ENCODE measurements at regions not wholly inside any gene's neighbourhood (a gene's known extent, or its start where the extent isn't known, plus 50 kb on each side); places are given as distances from the start of the nearest gene placed in this dataset.

DNA sequence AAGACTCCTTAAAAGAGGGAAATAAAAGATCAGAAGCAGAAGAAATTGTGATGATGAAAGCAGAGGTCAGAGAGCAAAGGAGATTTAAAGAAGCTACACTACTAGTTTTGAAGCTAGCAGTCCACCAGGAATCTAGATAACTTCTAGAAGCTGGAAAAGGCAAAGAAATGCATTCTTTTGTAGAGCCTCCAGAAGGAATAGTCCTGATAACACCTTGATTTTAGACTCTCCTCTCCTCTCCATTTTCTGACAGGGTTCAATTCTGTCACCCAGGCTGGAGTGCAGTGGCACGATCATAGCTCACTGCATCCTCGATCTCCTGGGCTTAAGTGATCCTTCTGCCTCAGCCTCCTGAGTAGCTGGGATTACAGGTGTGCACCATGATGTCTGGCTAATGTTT, 1187.3 kb upstream of the CNTN5 start:
- H3K9me3 ChIP-seq (ENCODE audit: control insufficient read depth in 2 of 2, insufficient read depth in 1 of 2, low read length in 1 of 2): peaks cover 0 to 5% of the 10 kb centered on the region in 2 donors
- H3K4me1 ChIP-seq (ENCODE audit: control insufficient read depth in 2 of 2, insufficient read depth in 2 of 2, low read length in 2 of 2): no peaks in the 10 kb centered on the region
- no peaks in the 10 kb centered on the region for H3K36me3 ChIP-seq (ENCODE audit: control insufficient read depth in 2 of 2, insufficient read depth in 2 of 2, low read length in 1 of 2)
- DNase-seq (ENCODE audit: low read depth in 6 of 9, low spot score in 9 of 9): no peak
- H3K27me3 ChIP-seq (ENCODE audit: control insufficient read depth in 2 of 2, insufficient read depth in 1 of 2, low read length in 1 of 2): no peaks in the 10 kb centered on the region
- no peak overlapping the region for H3K27ac ChIP-seq (ENCODE audit: low read depth in 1 of 2, low read length in 1 of 2)
- 94% methylated on average over 2 of the region's 2 CpGs for WGBS
- H3K4me3 ChIP-seq (ENCODE audit: low read length in 2 of 2): no peak overlapping the region

DNA sequence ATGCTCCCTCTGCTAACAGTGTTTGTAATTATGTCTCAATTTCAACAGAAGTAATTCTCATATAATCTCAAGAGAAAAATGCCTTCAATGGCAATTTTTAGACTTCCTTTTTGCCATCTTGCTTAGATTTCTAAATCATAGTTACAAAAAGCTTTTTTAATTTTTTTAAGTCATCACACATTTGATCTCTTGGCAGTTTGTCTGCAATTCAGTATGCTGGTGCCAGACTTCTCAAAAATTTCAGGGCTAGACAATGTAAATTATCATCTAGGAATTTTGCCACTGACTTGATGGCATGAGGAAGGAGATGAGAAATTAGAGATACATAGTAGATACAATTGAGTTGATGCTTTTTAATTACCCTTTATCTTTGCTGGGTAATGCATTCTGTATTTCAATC, 1176.7 kb upstream of the CNTN5 start:
- H3K36me3 ChIP-seq (ENCODE audit: control insufficient read depth in 2 of 2, insufficient read depth in 2 of 2, low read length in 1 of 2): no peaks in the 10 kb centered on the region
- no peak for DNase-seq (ENCODE audit: low read depth in 6 of 9, low spot score in 9 of 9)
- H3K4me3 ChIP-seq (ENCODE audit: low read length in 2 of 2): no peak overlapping the region
- no peak overlapping the region for H3K27ac ChIP-seq (ENCODE audit: low read depth in 1 of 2, low read length in 1 of 2)
- H3K9me3 ChIP-seq (ENCODE audit: control insufficient read depth in 2 of 2, insufficient read depth in 1 of 2, low read length in 1 of 2): no peaks in the 10 kb centered on the region
- H3K27me3 ChIP-seq (ENCODE audit: control insufficient read depth in 2 of 2, insufficient read depth in 1 of 2, low read length in 1 of 2): no peaks in the 10 kb centered on the region
- H3K4me1 ChIP-seq (ENCODE audit: control insufficient read depth in 2 of 2, insufficient read depth in 2 of 2, low read length in 2 of 2): no peaks in the 10 kb centered on the region

DNA sequence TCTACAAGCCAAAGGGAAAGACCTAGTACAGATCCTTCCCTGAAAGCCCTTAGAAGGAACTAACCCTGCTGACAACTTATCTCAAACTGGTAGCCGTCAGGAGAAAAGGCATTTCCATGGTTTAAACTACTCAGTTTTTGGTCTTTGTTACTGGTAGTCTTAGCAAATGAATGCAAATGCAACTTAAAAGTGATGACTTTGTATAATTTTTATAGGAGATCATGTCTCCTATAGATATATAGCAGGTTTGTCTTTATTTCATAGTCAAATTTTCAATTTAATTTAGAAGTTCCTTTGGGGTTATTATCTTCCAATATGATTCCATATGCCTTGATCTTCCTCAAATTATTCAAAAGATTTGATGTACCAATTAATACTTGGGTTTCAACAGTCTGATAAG, 1173.0 kb upstream of the CNTN5 start:
- H3K27me3 ChIP-seq (ENCODE audit: control insufficient read depth in 2 of 2, insufficient read depth in 1 of 2, low read length in 1 of 2): no peaks in the 10 kb centered on the region
- H3K4me1 ChIP-seq (ENCODE audit: control insufficient read depth in 2 of 2, insufficient read depth in 2 of 2, low read length in 2 of 2): no peaks in the 10 kb centered on the region
- no peak overlapping the region for H3K4me3 ChIP-seq (ENCODE audit: low read length in 2 of 2)
- H3K36me3 ChIP-seq (ENCODE audit: control insufficient read depth in 2 of 2, insufficient read depth in 2 of 2, low read length in 1 of 2): no peaks in the 10 kb centered on the region
- 100% methylated on average over 1 of the region's 1 CpG for WGBS
- no peaks in the 10 kb centered on the region for H3K9me3 ChIP-seq (ENCODE audit: control insufficient read depth in 2 of 2, insufficient read depth in 1 of 2, low read length in 1 of 2)
- no peak for DNase-seq (ENCODE audit: low read depth in 6 of 9, low spot score in 9 of 9)
- H3K27ac ChIP-seq (ENCODE audit: low read depth in 1 of 2, low read length in 1 of 2): no peak overlapping the region

DNA sequence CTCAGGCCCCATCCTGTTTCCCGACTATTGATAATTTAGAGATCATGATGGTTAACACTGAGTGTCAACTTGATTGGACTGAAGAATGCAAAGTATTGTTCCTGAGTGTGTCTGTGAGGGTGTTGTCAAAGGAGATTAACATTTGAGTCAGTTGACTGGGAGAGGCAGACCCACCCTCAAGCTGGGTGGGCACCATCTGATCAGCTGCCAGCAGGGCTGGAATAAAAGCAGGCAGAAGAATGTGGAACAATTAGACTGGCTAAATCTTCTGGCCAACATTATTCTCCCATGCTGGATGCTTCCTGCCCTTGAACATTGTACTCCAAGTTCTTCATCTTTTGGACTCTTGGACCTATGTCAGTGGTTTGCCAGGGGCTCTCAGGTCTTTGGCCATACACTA, 1170.0 kb upstream of the CNTN5 start:
- no peaks in the 10 kb centered on the region for H3K27me3 ChIP-seq (ENCODE audit: control insufficient read depth in 2 of 2, insufficient read depth in 1 of 2, low read length in 1 of 2)
- DNase-seq (ENCODE audit: low read depth in 6 of 9, low spot score in 9 of 9): no peak
- WGBS: 96% methylated on average over 1 of the region's 1 CpG
- no peaks in the 10 kb centered on the region for H3K9me3 ChIP-seq (ENCODE audit: control insufficient read depth in 2 of 2, insufficient read depth in 1 of 2, low read length in 1 of 2)
- no peaks in the 10 kb centered on the region for H3K36me3 ChIP-seq (ENCODE audit: control insufficient read depth in 2 of 2, insufficient read depth in 2 of 2, low read length in 1 of 2)
- no peak overlapping the region for H3K4me3 ChIP-seq (ENCODE audit: low read length in 2 of 2)
- no peaks in the 10 kb centered on the region for H3K4me1 ChIP-seq (ENCODE audit: control insufficient read depth in 2 of 2, insufficient read depth in 2 of 2, low read length in 2 of 2)
- H3K27ac ChIP-seq (ENCODE audit: low read depth in 1 of 2, low read length in 1 of 2): no peak overlapping the region

DNA sequence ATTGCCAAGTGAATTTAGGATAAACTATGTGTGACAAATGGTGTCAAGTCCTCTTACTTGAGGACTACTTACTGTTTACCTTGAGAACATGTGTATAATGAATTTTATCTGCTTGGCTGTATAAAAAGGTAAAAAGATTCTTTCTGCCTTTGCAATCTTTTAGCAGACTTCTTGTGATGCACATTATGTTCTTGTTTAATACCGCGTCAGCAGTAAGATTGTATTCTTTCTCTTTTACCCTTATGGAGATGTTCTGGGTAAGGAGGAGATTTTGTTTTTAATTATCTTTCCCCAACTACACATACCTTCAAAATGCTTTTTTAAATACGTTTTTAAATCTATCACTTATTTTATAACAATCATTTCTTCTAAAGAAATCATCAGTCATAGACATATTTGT, 1166.4 kb upstream of the CNTN5 start:
- no peak for DNase-seq (ENCODE audit: low read depth in 6 of 9, low spot score in 9 of 9)
- H3K4me1 ChIP-seq (ENCODE audit: control insufficient read depth in 2 of 2, insufficient read depth in 2 of 2, low read length in 2 of 2): no peaks in the 10 kb centered on the region
- no peaks in the 10 kb centered on the region for H3K36me3 ChIP-seq (ENCODE audit: control insufficient read depth in 2 of 2, insufficient read depth in 2 of 2, low read length in 1 of 2)
- H3K27ac ChIP-seq (ENCODE audit: low read depth in 1 of 2, low read length in 1 of 2): no peak overlapping the region
- no peaks in the 10 kb centered on the region for H3K27me3 ChIP-seq (ENCODE audit: control insufficient read depth in 2 of 2, insufficient read depth in 1 of 2, low read length in 1 of 2)
- no peak overlapping the region for H3K4me3 ChIP-seq (ENCODE audit: low read length in 2 of 2)
- no peaks in the 10 kb centered on the region for H3K9me3 ChIP-seq (ENCODE audit: control insufficient read depth in 2 of 2, insufficient read depth in 1 of 2, low read length in 1 of 2)
- 57% methylated on average over 3 of the region's 3 CpGs for WGBS

DNA sequence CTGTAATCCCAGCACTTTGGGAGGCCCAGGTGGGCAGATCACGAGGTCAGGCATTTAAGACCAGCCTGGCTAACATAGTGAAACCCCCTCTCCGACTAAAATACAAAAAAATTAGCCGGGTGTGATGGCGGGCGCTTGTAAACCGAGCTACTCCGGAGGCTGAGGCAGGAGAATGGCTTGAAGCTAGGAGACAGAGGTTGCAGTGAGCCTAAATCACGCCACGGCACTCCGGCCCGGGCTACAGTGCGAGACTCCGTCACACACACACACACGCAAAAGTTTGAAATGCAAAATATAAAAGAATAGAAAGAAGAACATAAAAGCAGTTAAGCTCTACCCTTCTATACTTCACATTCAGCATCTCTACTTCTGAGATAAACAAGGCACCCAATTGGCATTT, 1165.9 kb upstream of the CNTN5 start:
- no peak overlapping the region for H3K27ac ChIP-seq (ENCODE audit: low read depth in 1 of 2, low read length in 1 of 2)
- 93% methylated on average over 14 of the region's 14 CpGs for WGBS
- H3K4me1 ChIP-seq (ENCODE audit: control insufficient read depth in 2 of 2, insufficient read depth in 2 of 2, low read length in 2 of 2): no peaks in the 10 kb centered on the region
- H3K9me3 ChIP-seq (ENCODE audit: control insufficient read depth in 2 of 2, insufficient read depth in 1 of 2, low read length in 1 of 2): no peaks in the 10 kb centered on the region
- DNase-seq (ENCODE audit: low read depth in 6 of 9, low spot score in 9 of 9): no peak
- no peaks in the 10 kb centered on the region for H3K36me3 ChIP-seq (ENCODE audit: control insufficient read depth in 2 of 2, insufficient read depth in 2 of 2, low read length in 1 of 2)
- H3K4me3 ChIP-seq (ENCODE audit: low read length in 2 of 2): no peak overlapping the region
- H3K27me3 ChIP-seq (ENCODE audit: control insufficient read depth in 2 of 2, insufficient read depth in 1 of 2, low read length in 1 of 2): no peaks in the 10 kb centered on the region

DNA sequence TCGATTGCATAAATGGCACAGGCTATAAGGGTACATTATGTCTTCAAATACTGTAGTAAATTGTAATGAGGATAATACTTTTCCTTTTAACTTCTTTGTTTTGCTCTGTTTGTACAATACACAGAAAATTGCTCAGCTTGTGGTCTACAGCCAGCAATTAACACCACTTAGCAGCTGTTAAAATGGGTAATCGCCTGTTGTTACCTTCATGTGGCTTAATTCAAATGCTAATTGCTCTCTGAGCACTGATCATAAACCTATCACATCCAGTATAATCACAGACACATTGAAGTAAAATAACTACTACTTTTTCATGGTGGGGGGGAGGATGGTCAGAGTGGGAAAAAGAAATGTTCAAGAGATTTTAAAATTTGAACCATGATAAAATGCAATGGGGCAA, 1164.1 kb upstream of the CNTN5 start:
- no peaks in the 10 kb centered on the region for H3K36me3 ChIP-seq (ENCODE audit: control insufficient read depth in 2 of 2, insufficient read depth in 2 of 2, low read length in 1 of 2)
- 74% methylated on average over 2 of the region's 2 CpGs for WGBS
- H3K27ac ChIP-seq (ENCODE audit: low read depth in 1 of 2, low read length in 1 of 2): no peak overlapping the region
- DNase-seq (ENCODE audit: low read depth in 6 of 9, low spot score in 9 of 9): no peak
- H3K27me3 ChIP-seq (ENCODE audit: control insufficient read depth in 2 of 2, insufficient read depth in 1 of 2, low read length in 1 of 2): no peaks in the 10 kb centered on the region
- H3K9me3 ChIP-seq (ENCODE audit: control insufficient read depth in 2 of 2, insufficient read depth in 1 of 2, low read length in 1 of 2): no peaks in the 10 kb centered on the region
- no peaks in the 10 kb centered on the region for H3K4me1 ChIP-seq (ENCODE audit: control insufficient read depth in 2 of 2, insufficient read depth in 2 of 2, low read length in 2 of 2)
- no peak overlapping the region for H3K4me3 ChIP-seq (ENCODE audit: low read length in 2 of 2)

DNA sequence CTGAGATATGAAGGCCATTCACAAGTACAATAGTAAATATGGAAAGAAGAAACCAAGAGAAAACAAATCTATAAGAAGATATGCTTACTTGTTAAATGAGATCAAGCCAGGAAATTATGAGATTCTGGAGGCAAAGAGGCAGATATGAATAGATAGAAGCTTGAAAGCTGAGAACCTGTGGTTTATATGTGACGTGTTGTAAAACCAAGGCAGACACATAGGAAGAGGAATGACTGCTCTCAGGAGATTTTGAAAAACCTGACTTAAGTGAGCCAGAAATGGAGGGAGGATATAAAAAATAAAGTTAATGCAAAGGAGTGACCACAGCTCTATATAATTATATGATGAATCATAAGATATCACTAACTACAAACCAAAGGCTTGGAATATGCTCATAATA, 1160.5 kb upstream of the CNTN5 start:
- Histone ChIP-seq H3K9me3 (ENCODE audit: control insufficient read depth in 2 of 2, insufficient read depth in 1 of 2, low read length in 1 of 2) (no peaks in the 10 kb centered on the region), H3K27me3 (ENCODE audit: control insufficient read depth in 2 of 2, insufficient read depth in 1 of 2, low read length in 1 of 2) (no peaks in the 10 kb centered on the region), H3K27ac (ENCODE audit: low read depth in 1 of 2, low read length in 1 of 2) (no peak overlapping the region), H3K4me1 (ENCODE audit: control insufficient read depth in 2 of 2, insufficient read depth in 2 of 2, low read length in 2 of 2) (no peaks in the 10 kb centered on the region), H3K4me3 (ENCODE audit: low read length in 2 of 2) (no peak overlapping the region), H3K36me3 (ENCODE audit: control insufficient read depth in 2 of 2, insufficient read depth in 2 of 2, low read length in 1 of 2) (no peaks in the 10 kb centered on the region)
- DNase-seq (ENCODE audit: low read depth in 6 of 9, low spot score in 9 of 9): no peak
- 72% methylated on average over 1 of the region's 1 CpG for WGBS

DNA sequence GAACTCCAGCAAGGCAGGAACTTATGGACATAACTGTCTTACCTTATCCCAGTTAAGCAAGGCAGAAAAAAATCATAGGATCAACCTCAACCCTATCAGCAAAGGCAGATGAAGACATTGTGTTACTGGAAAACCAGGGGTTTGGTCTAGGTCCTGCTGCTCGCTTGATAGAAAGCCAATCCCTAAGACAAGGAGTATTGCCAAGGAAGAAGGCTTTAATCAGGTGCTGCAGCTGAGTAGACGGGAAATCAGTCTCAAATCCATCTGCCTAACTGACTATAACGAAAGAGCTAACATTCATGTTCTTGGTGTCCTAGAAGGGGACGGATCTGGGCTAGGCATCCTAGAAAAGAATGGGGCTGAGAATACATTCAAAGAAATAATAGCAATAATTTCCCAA, 1158.7 kb upstream of the CNTN5 start:
- 70% methylated on average over 4 of the region's 4 CpGs for WGBS
- no peaks in the 10 kb centered on the region for H3K9me3 ChIP-seq (ENCODE audit: control insufficient read depth in 2 of 2, insufficient read depth in 1 of 2, low read length in 1 of 2)
- no peak overlapping the region for H3K27ac ChIP-seq (ENCODE audit: low read depth in 1 of 2, low read length in 1 of 2)
- no peaks in the 10 kb centered on the region for H3K4me1 ChIP-seq (ENCODE audit: control insufficient read depth in 2 of 2, insufficient read depth in 2 of 2, low read length in 2 of 2)
- H3K4me3 ChIP-seq (ENCODE audit: low read length in 2 of 2): no peak overlapping the region
- DNase-seq (ENCODE audit: low read depth in 6 of 9, low spot score in 9 of 9): no peak
- H3K36me3 ChIP-seq (ENCODE audit: control insufficient read depth in 2 of 2, insufficient read depth in 2 of 2, low read length in 1 of 2): no peaks in the 10 kb centered on the region
- no peaks in the 10 kb centered on the region for H3K27me3 ChIP-seq (ENCODE audit: control insufficient read depth in 2 of 2, insufficient read depth in 1 of 2, low read length in 1 of 2)

DNA sequence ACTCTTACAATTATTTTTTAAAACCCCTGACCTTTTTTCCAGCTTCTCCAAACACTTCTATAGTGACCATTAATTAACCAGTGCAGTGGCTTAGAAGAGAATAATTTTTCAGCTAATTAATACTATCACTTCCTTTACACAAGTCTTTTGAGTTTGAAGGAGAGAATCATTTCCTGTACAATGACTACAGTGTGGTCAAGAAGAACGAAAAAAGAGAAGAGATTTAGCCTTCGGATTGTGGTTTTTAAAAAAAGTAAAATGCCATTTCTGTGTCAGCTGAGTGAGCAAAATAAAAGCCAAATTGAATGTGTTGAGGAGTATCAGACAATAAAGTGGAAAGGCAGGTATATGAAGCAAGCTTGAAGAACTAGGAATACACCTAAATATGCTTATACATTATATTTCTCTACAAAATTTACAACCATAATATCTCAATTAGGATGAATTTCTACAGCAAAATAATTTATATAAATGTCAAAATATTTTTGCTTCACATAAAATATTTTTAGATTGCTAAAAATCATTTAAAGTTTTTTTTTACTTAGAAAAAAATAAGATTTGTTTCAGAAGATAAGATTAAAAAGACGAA, 1155.2 kb upstream of the CNTN5 start:
- Histone ChIP-seq H3K27me3 (ENCODE audit: control insufficient read depth in 2 of 2, insufficient read depth in 1 of 2, low read length in 1 of 2) (no peaks in the 10 kb centered on the region), H3K27ac (ENCODE audit: low read depth in 1 of 2, low read length in 1 of 2) (no peak overlapping the region), H3K4me1 (ENCODE audit: control insufficient read depth in 2 of 2, insufficient read depth in 2 of 2, low read length in 2 of 2) (no peaks in the 10 kb centered on the region), H3K9me3 (ENCODE audit: control insufficient read depth in 2 of 2, insufficient read depth in 1 of 2, low read length in 1 of 2) (no peaks in the 10 kb centered on the region), H3K4me3 (ENCODE audit: low read length in 2 of 2) (no peak overlapping the region), H3K36me3 (ENCODE audit: control insufficient read depth in 2 of 2, insufficient read depth in 2 of 2, low read length in 1 of 2) (no peaks in the 10 kb centered on the region)
- no peak for DNase-seq (ENCODE audit: low read depth in 6 of 9, low spot score in 9 of 9)
- 34% methylated on average over 3 of the region's 3 CpGs for WGBS
